ENCODE measurements at regions not wholly inside any gene's neighbourhood (a gene's known extent, or its start where the extent isn't known, plus 50 kb on each side); places are given as distances from the start of the nearest gene placed in this dataset.

- Histone ChIP-seq H3K9ac (ENCODE audit: insufficient read depth, low read length) (no peak overlapping the region), H2AFZ (ENCODE audit: low read length) (no peak overlapping the region), H3K9me3 (ENCODE audit: control insufficient read depth, insufficient read depth, low read depth, low read length) (no peaks in the 10 kb centered on the region), H3K4me2 (ENCODE audit: extremely low read depth, insufficient read depth, low read length) (no peak overlapping the region), H3K4me3 (replicated peaks in 1 of 4; ENCODE audit: control extremely low read depth in 1 of 4, insufficient read depth in 1 of 4, low read depth in 3 of 4, low read length in 4 of 4) (no peak overlapping the region), H3K4me1 (ENCODE audit: control insufficient read depth, extremely low read depth, insufficient read depth, low read length) (peaks cover 22% of the 10 kb centered on the region), H3K79me2 (ENCODE audit: control insufficient read depth, insufficient read depth, low read length) (no peaks in the 10 kb centered on the region), H3K27me3 (ENCODE audit: control insufficient read depth, insufficient read depth, low read length) (no peaks in the 10 kb centered on the region), H3K27ac (ENCODE audit: insufficient read depth, low read length) (no peak overlapping the region), H4K20me1 (ENCODE audit: control insufficient read depth, extremely low read depth, insufficient read depth, low read length) (no peaks in the 10 kb centered on the region), H3K36me3 (ENCODE audit: control insufficient read depth, insufficient read depth, low read length) (no peaks in the 10 kb centered on the region)
- no peak for TF ChIP-seq EZH2 (IDR thresholded peaks at IDR 0.05; ENCODE audit: low read length, missing control alignments)
- TF ChIP-seq CTCF (conservative IDR thresholded peaks at IDR 0.05 in 1 of 2, IDR thresholded peaks at IDR 0.05 in 1 of 2; ENCODE audit: low read depth in 1 of 2, low read length in 2 of 2), result no peak
- no peak for DNase-seq (ENCODE audit: low read depth in 2 of 2)
These were observed 283.2 kb upstream of the FOXQ1 start for GRCh38 chr6:1028723-1029122.

GRCh38 chr6:1027795-1028569, 283.9 kb upstream of the FOXQ1 start:
- no peak overlapping the region for H3K9ac ChIP-seq (ENCODE audit: insufficient read depth, low read length)
- H3K27me3 ChIP-seq (ENCODE audit: control insufficient read depth, insufficient read depth, low read length), result no peaks in the 10 kb centered on the region
- H2AFZ ChIP-seq (ENCODE audit: low read length), result no peak overlapping the region
- H3K79me2 ChIP-seq (ENCODE audit: control insufficient read depth, insufficient read depth, low read length), result no peaks in the 10 kb centered on the region
- peak in 1 of 2 donors; percentile 32 for DNase-seq (ENCODE audit: low read depth in 2 of 2)
- no peaks in the 10 kb centered on the region for H3K36me3 ChIP-seq (ENCODE audit: control insufficient read depth, insufficient read depth, low read length)
- H4K20me1 ChIP-seq (ENCODE audit: control insufficient read depth, extremely low read depth, insufficient read depth, low read length), result no peaks in the 10 kb centered on the region
- TF ChIP-seq CTCF (conservative IDR thresholded peaks at IDR 0.05 in 1 of 2, IDR thresholded peaks at IDR 0.05 in 1 of 2; ENCODE audit: low read depth in 1 of 2, low read length in 2 of 2) (no peak), EZH2 (IDR thresholded peaks at IDR 0.05; ENCODE audit: low read length, missing control alignments) (no peak)
- peak overlapping the region; percentile 29 for H3K27ac ChIP-seq (ENCODE audit: insufficient read depth, low read length)
- no peak overlapping the region for H3K4me2 ChIP-seq (ENCODE audit: extremely low read depth, insufficient read depth, low read length)
- no peak overlapping the region for H3K4me3 ChIP-seq (replicated peaks in 1 of 4; ENCODE audit: control extremely low read depth in 1 of 4, insufficient read depth in 1 of 4, low read depth in 3 of 4, low read length in 4 of 4)
- peaks cover 22% of the 10 kb centered on the region for H3K4me1 ChIP-seq (ENCODE audit: control insufficient read depth, extremely low read depth, insufficient read depth, low read length)
- H3K9me3 ChIP-seq (ENCODE audit: control insufficient read depth, insufficient read depth, low read depth, low read length), result no peaks in the 10 kb centered on the region

- Histone ChIP-seq H3K9ac (ENCODE audit: insufficient read depth, low read length) (no peak overlapping the region), H3K4me3 (replicated peaks in 1 of 4; ENCODE audit: control extremely low read depth in 1 of 4, insufficient read depth in 1 of 4, low read depth in 3 of 4, low read length in 4 of 4) (no peak overlapping the region), H3K27me3 (ENCODE audit: control insufficient read depth, insufficient read depth, low read length) (no peaks in the 10 kb centered on the region), H4K20me1 (ENCODE audit: control insufficient read depth, extremely low read depth, insufficient read depth, low read length) (no peaks in the 10 kb centered on the region), H3K9me3 (ENCODE audit: control insufficient read depth, insufficient read depth, low read depth, low read length) (no peaks in the 10 kb centered on the region), H2AFZ (ENCODE audit: low read length) (peak overlapping the region; percentile 48), H3K4me1 (ENCODE audit: control insufficient read depth, extremely low read depth, insufficient read depth, low read length) (peaks cover 22% of the 10 kb centered on the region), H3K79me2 (ENCODE audit: control insufficient read depth, insufficient read depth, low read length) (no peaks in the 10 kb centered on the region), H3K27ac (ENCODE audit: insufficient read depth, low read length) (peak overlapping the region; percentile 67), H3K4me2 (ENCODE audit: extremely low read depth, insufficient read depth, low read length) (peak overlapping the region; percentile 61), H3K36me3 (ENCODE audit: control insufficient read depth, insufficient read depth, low read length) (no peaks in the 10 kb centered on the region)
- peak in 1 of 2 donors; percentile 94 for DNase-seq (ENCODE audit: low read depth in 2 of 2)
- no peak for TF ChIP-seq EZH2 (IDR thresholded peaks at IDR 0.05; ENCODE audit: low read length, missing control alignments)
These were observed 284.6 kb upstream of the FOXQ1 start for GRCh38 chr6:1027109-1027794.
